Frontal cortex (tissue), 4 donors: ENCODE measurements at regions not wholly inside any gene's neighbourhood (a gene's known extent, or its start where the extent isn't known, plus 50 kb on each side); places are given as distances from the start of the nearest gene placed in this dataset. TPM values are rescaled to one million over a fixed set of nuclear protein-coding genes. Genes with fewer than 3 reads are reported as not detected.
"Not testable (repeated sequence)": the region's sequence is repeated elsewhere in the genome, so short reads cannot be mapped to it uniquely, and the experiment has no call there.

Experiments
- DNase-seq, 2 donors: peaks; one replicate each; pipeline ENCODE4 v3.0.0; 2012; ENCODE audit warnings: low spot score in 2 of 2
- FAIRE-seq: peaks from 2 replicates; lab custom pipeline; 2012; peaks lifted over from hg19 to GRCh38; lab: Jason Lieb, UNC
- small RNA-seq: library from RNA; depleted of rRNA; stranded (forward); fragments of <200 nt; gene quantifications from one replicate; pipeline ENCODE3, GENCODE V24; 2014
- donor health status: control.
- donor health status: control.
- donor health status: control.

DNA sequence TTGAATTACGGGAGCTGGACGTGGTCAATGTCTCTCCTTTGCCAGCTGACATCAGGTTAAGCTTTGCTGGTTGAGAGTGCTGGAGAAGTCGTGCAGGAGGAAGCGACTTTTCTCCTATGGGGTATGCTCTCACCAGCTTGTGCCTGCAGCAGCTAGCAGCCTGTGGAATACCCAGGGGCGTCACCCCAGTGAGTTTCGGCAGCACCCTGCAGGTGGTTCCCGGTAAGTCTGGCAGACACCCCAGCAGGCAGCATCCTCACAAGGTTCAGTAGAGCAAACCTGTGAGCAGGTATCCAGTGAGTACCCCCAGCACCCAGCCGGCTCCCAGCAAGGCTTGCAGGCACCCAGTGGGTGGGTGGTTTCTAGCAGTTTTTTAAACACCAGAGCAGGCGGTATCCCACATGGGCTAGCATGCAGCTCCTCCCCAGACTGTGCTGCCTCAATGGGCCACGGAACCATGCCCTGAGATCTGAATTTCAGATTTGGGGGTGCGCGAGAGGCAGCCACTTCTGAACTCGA is 74.8 kb upstream of the SVIL start:
- DNase-seq (no peak), FAIRE-seq (no peak)

DNA sequence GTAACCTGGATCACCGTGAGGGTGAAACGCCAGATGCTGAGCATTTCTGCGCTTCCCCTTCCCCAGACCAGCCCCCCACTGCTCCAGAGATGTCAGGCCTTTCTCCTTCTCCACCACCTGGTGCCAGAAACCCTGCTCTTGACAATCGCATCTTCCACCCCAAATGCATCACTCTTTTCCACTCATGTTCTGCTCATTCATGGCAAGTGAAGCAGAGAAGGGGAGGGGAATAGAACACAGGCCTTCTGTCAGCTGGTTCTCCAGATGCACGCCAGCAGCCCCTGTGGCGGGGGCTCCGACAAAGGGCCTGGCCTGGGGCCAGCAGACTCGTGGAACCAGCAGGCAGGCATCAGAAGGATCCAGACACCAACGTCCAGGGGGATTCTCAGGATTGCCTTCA is 68.5 kb upstream of the SVIL start:
- DNase-seq (no peak), FAIRE-seq (no peak)

DNA sequence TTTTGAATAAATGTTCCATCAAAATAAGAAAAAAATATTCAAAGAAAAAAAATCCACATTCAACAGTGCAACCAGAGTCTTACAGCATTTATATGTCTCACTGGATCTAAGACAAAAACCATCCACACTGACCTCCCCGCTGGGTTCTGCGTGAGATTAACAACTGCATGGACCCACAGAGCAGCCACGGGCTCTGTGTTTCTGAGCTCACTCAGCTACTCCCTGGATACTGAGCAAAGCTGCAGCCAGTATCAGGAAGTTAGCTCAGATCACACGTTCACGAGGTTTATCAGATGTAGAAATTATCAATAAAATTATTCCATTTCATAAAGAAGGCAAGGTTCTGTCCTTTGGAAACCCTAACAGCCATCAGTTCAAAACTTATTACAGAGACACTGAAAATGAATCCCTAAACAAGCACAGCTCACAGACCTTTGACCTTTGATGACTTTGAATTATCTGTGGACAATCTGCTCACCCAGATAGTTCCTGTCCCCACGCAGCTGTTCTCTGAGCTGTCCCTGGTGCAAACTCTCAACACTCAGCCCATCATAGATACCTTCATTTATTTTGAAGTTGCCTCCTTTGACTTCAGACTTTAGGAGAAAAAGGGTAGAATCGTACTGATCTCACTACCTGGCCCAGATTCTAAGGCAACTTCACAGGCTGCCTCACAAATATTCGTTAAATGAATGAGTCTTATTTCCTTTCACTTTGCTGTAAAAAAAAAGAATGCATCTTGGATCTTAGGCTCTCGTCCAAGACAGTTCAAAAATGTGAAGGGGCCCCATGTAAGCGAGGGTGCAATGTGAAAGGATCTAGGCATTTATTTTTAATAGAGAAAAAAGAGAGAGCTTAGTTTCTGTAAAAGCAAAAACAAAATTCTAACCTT is 67.7 kb upstream of the SVIL start:
- no peak for DNase-seq
- no peak for FAIRE-seq

DNA sequence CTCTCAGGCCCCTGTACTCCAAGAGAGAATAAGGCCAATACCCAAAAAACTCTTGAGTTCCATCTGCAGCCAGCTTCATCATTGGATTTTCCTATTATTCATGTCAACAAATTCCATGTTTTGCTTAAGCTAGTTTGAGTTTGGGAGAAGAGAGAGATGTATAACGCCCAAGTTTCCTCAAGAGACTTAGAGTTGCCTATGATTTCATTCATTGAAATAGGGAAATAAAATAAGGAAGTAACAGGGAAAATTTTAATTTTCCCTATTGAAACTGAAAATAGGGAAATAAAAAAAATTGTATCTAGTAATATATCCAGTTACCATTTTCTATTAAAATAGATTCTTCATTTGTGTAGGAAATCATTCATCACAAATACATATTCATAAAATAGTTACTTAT is 66.5 kb upstream of the SVIL start:
- no peak for DNase-seq
- FAIRE-seq, result no peak

DNA sequence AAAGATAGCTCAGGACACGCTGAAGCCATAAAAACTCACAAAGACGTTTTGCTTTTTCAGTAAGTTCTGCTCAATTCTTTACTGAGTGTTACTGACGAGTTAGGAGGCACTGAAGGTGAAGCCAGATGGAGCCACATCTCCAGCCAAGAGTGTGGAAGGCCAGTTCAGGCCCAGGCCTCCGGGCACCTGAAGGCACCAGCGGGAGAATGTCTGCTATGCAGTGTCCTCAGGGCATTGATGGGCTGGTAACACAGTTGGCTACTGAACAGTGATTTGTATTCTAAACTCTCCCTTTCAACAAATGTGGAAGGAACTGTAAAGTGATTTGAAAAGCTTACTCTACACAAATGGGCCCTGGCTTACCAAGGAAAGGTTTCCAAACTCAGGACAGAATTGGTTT is 64.8 kb upstream of the SVIL start:
- no peak for DNase-seq
- FAIRE-seq, result no peak

DNA sequence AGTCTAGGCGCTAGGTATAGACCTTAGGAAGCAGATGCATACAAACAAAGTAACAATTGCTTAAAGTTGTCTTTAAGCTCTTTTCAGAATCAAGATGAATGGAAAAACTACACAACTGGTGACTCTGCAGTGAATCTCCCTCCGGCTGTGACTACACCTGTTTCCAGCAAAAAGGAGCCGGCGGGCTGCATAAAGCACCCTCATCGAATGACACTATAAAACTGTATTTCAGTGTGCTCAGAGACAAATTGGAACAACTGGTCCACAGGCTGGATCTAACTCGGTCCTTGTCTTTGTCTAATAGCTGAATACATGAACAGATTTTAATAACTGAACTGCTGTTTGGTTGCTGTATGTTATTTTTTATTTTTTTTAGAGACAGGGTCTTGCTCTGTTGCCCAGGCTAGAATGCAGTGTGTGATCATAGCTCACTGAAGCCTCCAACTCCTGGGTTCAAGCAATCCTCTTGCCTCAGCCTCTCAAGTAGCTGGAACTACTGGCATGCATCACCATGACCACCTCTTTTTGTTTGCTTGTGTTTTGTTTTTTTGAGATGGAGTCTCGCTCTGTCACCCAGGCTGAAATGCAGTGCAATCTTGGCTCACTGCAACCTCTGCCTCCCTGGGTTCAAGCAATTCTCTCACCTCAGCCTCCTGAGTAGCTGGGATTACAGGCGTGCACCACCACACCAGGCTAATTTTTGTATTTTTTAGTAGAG is 64.2 kb upstream of the SVIL start:
- no peak for FAIRE-seq

DNA sequence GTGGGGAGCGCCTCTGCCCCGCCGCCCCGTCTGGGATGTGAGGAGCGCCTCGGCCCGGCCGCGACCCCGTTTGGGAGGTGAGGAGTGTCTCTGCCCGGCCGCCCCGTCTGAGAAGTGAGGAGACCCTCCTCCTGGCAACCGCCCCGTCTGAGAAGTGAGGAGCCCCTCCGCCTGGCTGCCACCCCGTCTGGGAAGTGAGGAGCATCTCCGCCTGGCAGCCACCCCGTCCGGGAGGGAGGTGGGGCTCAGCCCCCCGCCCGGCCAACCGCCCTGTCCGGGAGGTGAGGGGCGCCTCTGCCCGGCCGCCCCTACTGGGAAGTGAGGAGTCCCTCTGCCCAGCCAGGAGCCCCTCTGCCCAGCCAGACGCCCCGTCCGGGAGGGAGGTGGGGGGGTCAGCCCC is 61.8 kb upstream of the SVIL start:
- not testable (repeated sequence) for FAIRE-seq, DNase-seq

More for the DNA sequence above, 64.2 kb upstream of the SVIL start:
- no peak for DNase-seq

DNA sequence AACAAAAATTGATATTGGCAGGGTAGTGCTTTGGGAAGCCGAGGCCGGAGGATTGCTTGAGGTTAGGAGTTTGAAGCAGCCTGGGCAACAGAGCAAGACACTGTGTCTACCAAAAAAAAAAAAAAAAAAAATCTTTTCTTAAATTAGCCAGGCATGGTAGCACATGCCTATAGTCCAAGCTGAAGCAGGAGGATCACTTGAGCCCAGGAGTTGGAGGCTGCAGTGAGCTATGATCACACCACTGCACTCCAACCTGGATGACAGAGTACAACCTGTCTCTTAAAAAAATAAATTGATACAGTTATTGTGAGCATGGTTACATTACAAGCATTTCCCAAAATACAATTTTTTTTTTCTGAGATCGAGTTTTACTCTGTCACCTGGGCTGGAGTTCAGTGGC is 59.4 kb upstream of the SVIL start:
- DNase-seq (no peak), FAIRE-seq (no peak)

DNA sequence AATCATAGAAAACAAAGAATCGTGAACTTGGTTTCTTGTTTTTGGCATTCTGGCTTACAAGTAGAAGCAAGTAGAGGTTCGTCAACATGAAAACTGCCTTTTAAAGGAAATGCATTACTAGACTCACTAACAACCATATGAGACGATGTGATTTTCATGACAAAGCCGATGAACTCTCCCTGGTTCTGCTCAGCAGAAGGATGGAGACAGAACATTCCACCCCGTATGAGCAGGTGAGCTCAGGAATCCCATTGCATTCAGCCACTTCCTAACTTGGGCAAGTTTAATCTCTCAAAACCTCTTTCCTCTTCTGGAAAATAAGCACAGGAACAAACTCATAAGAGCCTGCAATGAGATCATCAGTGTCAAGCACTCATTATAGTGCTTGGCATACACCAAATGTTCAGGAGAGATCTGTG is 57.4 kb upstream of the SVIL start:
- FAIRE-seq, result no peak

DNA sequence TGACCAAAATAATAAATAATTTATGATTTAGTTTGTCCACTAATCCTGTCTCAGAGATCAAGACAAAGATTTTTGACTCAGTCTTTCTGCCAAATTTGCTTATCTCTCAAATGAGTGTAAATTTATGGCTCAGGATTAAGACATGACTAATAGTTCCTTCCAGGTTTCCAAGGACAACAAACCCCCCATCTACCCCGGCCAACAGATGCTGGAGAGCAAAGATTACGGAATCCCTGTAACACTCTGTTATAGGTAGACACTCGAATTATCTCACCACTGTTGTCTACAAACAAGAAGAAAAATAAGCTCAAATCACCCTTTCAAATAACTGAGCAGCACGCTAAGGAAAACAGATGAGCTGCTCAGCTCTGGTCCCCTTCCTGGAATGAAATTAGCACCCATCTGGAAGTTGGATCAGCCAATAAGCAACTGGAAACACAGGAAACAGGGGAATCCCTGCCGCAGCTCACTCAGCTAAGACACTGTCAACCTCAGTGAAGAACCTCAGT is 56.8 kb upstream of the SVIL start:
- DNase-seq (no peak), FAIRE-seq (no peak)

More for the DNA sequence above, 57.4 kb upstream of the SVIL start:
- no peak for DNase-seq

DNA sequence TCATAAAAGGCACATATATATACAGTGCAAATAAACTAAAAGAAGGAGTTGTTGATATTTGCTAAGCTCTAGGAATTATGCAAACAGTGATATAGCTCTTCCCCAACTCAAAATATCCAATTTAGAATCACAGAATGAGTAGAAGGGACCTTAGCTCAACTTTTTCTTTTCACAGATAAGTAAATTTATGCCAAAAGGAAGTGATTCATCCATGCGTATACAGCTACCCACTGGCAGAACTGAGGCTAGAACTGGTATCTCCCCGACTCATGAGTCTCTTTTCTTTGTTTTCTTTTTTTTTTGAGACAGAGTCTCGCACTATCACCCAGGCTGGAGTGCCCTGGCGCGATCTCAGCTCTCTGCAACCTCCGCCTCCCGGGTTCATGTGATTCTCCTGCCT is 54.2 kb upstream of the SVIL start:
- no peak for FAIRE-seq
- DNase-seq, result no peak

DNA sequence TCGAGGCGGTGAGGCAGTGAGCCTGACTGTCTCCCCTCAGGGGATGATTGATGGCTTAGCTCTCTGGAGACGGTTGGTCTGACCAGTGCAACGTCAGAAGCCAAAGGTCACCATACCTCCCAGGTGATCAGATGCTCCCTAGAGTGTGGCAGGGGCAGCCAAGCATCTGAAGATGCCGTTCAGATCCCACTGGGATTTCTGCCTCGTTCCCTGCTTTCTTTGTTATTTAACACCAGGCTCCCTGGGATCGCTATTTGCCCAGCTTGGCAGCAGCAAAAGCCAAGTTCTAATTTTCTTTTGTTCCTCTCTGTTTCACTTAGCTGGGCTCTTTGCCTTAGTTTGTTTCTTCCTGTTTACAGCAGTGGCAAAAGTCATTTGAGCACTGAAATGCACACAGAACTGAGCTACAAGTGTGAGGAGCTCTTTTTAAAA is 53.5 kb upstream of the SVIL start:
- no peak for FAIRE-seq
- DNase-seq, result no peak

DNA sequence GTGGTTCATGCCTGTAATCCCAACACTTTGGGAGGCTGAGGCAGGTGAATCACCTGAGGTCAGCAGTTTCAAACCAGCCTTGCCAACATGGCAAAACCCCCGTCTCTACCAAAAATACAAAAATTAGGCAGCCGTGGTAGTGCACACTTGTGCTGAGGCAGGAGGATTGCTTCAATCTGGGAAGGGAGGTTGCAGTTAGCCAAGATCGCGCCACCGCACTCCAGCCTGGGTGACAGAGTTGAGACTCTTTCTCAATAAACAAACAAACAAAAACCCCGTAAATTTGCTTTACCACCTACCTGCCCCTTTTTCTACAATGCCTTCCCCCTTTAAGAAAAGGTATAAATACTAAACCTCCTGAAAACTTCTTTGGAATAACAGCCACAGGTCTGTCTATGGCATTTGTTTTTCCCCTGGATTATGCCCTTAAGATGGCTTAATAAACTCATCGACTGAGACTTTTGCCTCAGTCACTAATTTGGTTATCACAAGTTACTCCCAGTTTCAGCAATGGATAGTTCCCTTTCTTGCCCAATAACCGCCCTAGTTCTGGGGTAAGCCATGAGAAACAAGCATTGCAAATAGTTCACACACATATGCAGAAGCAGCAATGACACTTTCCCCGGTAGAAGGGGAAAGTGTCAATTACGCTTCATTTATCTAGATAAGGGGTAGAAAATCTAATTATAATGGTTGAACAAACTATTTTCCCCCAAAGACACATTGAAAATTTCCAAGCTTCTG is 52.8 kb upstream of the SVIL start:
- FAIRE-seq (no peak), DNase-seq (no peak)

DNA sequence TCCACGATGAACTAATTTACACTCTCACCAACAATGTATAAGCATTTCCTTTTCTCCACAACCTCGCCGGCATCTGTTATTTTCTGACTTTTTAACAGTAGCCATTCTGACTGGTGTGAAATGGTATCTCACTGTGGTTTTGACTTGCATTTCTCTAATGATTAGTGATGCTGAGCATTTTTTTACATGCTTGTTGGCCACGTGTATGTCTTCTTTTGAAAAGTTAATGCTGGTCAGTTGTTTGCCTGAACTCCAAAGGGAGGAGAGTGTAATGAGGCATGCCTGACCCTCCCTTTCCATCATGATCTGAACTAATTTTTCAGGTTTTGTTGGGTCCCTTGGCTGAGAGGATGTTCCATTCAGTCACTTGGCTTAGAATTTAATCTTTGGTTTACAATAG is 50.7 kb upstream of the SVIL start:
- DNase-seq, result no peak
- FAIRE-seq, result no peak

Small RNAs in the stretch of these regions (small RNA-seq; reads per million reads assigned to genes)
- gene CKS1BP2 (not detected), gene RNU6-908P (not detected)
